CD8-positive, alpha-beta memory T cell (primary cell): ENCODE measurements at regions not wholly inside any gene's neighbourhood (a gene's known extent, or its start where the extent isn't known, plus 50 kb on each side); places are given as distances from the start of the nearest gene placed in this dataset.

Experiments
- CTCF ChIA-PET: fragments of 350-600 bp; sonication (Branson Sonifier 250); formaldehyde crosslinking; loops from one replicate; lab custom pipeline; 2021; ENCODE audit warnings: antibody characterized with exemption; lab: Charles Lee
- POLR2A ChIA-PET: fragments of 350-600 bp; sonication (Branson Sonifier 250); formaldehyde crosslinking; loops from one replicate; lab custom pipeline; 2021; ENCODE audit warnings: antibody characterized with exemption; lab: Charles Lee
- DNase-seq, 5 donors: peaks; one replicate each; pipeline versions ENCODE4 v3.0.0 to v3.0.0-alpha.2; 2020 to 2022; ENCODE audit warnings: mixed read lengths in 1 of 5
- H3K27ac ChIP-seq: one replicate; pipeline ENCODE4 v1.7.0; 2013; ENCODE audit warnings: low read depth, mild to moderate bottlenecking, low read length, moderate library complexity
- H3K27me3 ChIP-seq: 2 replicates; pipeline ENCODE4 v1.7.0; 2013; ENCODE audit warnings: low read length, mild to moderate bottlenecking; ENCODE audit not compliant: insufficient read depth, poor library complexity, severe bottlenecking
- H3K36me3 ChIP-seq: 2 replicates; pipeline ENCODE4 v1.7.0; 2013; ENCODE audit warnings: mild to moderate bottlenecking, low read length, moderate library complexity; ENCODE audit not compliant: insufficient read depth
- H3K4me1 ChIP-seq: 2 replicates; pipeline ENCODE4 v1.7.0; 2013; ENCODE audit warnings: mild to moderate bottlenecking, low read length, moderate library complexity; ENCODE audit not compliant: insufficient read depth
- H3K4me3 ChIP-seq: 2 replicates; pipeline ENCODE4 v1.7.0; 2013; ENCODE audit warnings: mild to moderate bottlenecking, low read length
- H3K9me3 ChIP-seq: 2 replicates; pipeline ENCODE4 v1.7.0; 2013; ENCODE audit warnings: mild to moderate bottlenecking, low read length
- H3K27ac Mint-ChIP-seq, 8 donors: one replicate each; pipeline ENCODE4 v1.8.0; 2020 to 2021; ENCODE audit warnings: mixed read lengths in 8 of 8, mild to moderate bottlenecking in 6 of 8, inconsistent platforms in 3 of 8, moderate library complexity in 3 of 8
- H3K27me3 Mint-ChIP-seq, 2 donors: one replicate each; pipeline ENCODE4 v1.8.0; 2020 to 2021; ENCODE audit warnings: mixed read lengths in 2 of 2, mild to moderate bottlenecking in 1 of 2, moderate library complexity in 1 of 2
- H3K36me3 Mint-ChIP-seq, 3 donors: one replicate each; pipeline ENCODE4 v1.8.0; 2020 to 2021; ENCODE audit warnings: mixed read lengths in 3 of 3, inconsistent platforms in 1 of 3, mild to moderate bottlenecking in 1 of 3
- H3K4me1 Mint-ChIP-seq, 3 donors: one replicate each; pipeline ENCODE4 v1.8.0; 2020 to 2021; ENCODE audit warnings: mixed read lengths in 3 of 3, inconsistent platforms in 1 of 3, mild to moderate bottlenecking in 1 of 3
- H3K4me3 Mint-ChIP-seq, 7 donors: one replicate each; pipeline ENCODE4 v1.8.0; 2020 to 2021; ENCODE audit warnings: mixed read lengths in 7 of 7, mild to moderate bottlenecking in 6 of 7, moderate library complexity in 4 of 7, inconsistent platforms in 2 of 7
- H3K9me3 Mint-ChIP-seq, 5 donors: one replicate each; pipeline ENCODE4 v1.8.0; 2020 to 2022; ENCODE audit warnings: mixed read lengths in 5 of 5, mild to moderate bottlenecking in 3 of 5, moderate library complexity in 2 of 5, inconsistent platforms in 1 of 5

DNA sequence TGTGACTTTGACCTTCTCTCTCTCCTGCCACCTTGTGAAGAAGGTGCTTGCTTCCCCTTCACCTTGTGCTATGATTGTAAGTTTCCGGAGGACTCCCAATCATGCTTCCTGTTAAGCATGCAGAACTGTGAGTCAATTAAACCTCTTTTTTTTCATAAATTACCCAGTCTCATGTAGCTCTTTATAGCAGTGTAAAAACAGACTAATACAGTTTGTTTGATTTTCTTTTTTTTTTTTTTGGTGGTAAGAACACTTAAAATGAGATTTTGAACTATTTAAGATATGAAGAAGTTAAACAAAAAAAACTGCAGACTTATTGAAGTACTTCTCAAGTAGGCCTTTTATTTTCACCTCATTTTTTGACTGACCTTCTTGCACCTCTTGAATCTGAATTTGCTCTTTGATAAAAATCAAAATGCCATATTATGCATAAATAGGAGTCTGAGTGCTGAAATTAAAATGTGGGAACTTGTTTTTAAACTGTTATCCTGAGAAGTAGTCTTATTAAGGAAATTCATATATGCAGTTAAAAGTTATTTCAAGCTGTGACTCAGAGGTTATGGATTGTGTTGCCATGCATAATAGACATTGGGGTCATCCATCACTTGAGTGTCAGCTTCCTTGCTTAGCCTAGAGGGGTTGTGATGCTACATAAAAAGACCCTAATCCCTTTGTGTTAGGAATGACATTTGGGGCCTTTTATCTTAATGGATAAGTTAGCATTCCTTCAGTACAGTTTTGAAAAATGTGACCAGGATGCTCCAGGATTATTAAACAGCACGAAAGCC, 447.9 kb upstream of the FKBP1C start:
- no peaks in the 10 kb centered on the region for H3K36me3 ChIP-seq
- H3K27me3 ChIP-seq = no peaks in the 10 kb centered on the region
- DNase-seq = no peak
- no peaks in the 10 kb centered on the region for H3K4me1 ChIP-seq
- H3K27me3 Mint-ChIP-seq = no peaks in the 10 kb centered on the region
- ChIA-PET POLR2A (no interaction called here), CTCF (no interaction called here)
- H3K9me3 ChIP-seq = no peaks in the 10 kb centered on the region
- no peak overlapping the region for H3K4me3 Mint-ChIP-seq
- no peaks in the 10 kb centered on the region for H3K36me3 Mint-ChIP-seq
- no peak overlapping the region for H3K4me3 ChIP-seq
- no peaks in the 10 kb centered on the region for H3K4me1 Mint-ChIP-seq
- H3K27ac Mint-ChIP-seq = no peak overlapping the region
- H3K9me3 Mint-ChIP-seq = peaks cover 4 to 30% (median 8%) of the 10 kb centered on the region in 5 donors
- no peak overlapping the region for H3K27ac ChIP-seq

DNA sequence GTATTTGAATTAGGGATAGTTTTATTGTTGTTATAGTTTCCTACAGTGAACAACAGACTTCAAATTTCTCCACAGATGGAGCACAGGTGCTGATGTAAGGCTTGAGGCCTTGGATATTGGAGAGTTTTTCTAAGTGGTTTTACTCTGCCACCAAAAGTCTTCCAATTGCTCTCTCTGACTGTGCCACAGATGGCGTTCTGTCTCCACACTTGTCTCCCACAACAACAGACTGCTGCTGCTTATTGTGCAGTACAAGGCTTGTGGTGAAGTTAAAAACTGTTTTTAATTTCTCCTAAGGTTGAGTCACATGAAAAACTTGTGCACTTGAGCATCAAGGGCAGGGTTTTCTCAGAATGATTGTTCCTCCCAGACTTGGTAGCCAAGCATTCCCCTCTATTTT, 460.9 kb upstream of the KHDRBS2 start:
- H3K36me3 ChIP-seq = no peaks in the 10 kb centered on the region
- H3K36me3 Mint-ChIP-seq = no peaks in the 10 kb centered on the region
- H3K9me3 Mint-ChIP-seq = peaks cover 4 to 35% (median 13%) of the 10 kb centered on the region in 5 donors
- no peak for DNase-seq
- no peaks in the 10 kb centered on the region for H3K27me3 Mint-ChIP-seq
- H3K4me3 ChIP-seq = no peak overlapping the region
- no peak overlapping the region for H3K27ac ChIP-seq
- POLR2A ChIA-PET = no interaction called here
- no peaks in the 10 kb centered on the region for H3K4me1 Mint-ChIP-seq
- H3K4me3 Mint-ChIP-seq = no peak overlapping the region
- H3K27ac Mint-ChIP-seq = no peak overlapping the region
- no peaks in the 10 kb centered on the region for H3K27me3 ChIP-seq
- CTCF ChIA-PET = no interaction called here
- H3K4me1 ChIP-seq = no peaks in the 10 kb centered on the region
- no peaks in the 10 kb centered on the region for H3K9me3 ChIP-seq

DNA sequence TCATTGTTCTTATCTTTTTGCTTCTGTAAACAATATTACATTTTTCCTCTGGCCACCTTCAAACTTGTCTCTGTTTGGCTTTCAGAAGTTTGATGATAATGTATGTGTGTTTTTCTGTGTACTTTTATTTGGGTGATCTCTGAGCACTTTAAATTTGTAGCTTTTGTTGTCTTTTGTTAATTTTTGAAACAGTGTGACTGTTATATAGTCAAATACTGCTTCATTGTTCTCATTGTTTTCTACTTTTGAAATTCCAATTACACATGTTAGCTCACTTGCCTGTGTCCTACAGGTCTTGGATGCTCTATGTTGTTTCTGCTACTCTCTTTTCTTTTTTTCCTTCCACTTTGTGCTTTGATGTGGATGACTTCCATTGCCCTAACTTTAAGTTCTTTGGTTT, 460.1 kb upstream of the KHDRBS2 start:
- no peak overlapping the region for H3K4me3 Mint-ChIP-seq
- no peaks in the 10 kb centered on the region for H3K27me3 Mint-ChIP-seq
- H3K9me3 Mint-ChIP-seq = peaks cover 4 to 43% (median 13%) of the 10 kb centered on the region in 5 donors
- no peak for DNase-seq
- H3K4me1 ChIP-seq = no peaks in the 10 kb centered on the region
- no peaks in the 10 kb centered on the region for H3K9me3 ChIP-seq
- H3K4me1 Mint-ChIP-seq = no peaks in the 10 kb centered on the region
- no peaks in the 10 kb centered on the region for H3K36me3 Mint-ChIP-seq
- H3K27ac Mint-ChIP-seq = no peak overlapping the region
- H3K4me3 ChIP-seq = no peak overlapping the region
- CTCF ChIA-PET = no interaction called here
- no peaks in the 10 kb centered on the region for H3K36me3 ChIP-seq
- H3K27ac ChIP-seq = no peak overlapping the region
- POLR2A ChIA-PET = no interaction called here
- H3K27me3 ChIP-seq = no peaks in the 10 kb centered on the region

DNA sequence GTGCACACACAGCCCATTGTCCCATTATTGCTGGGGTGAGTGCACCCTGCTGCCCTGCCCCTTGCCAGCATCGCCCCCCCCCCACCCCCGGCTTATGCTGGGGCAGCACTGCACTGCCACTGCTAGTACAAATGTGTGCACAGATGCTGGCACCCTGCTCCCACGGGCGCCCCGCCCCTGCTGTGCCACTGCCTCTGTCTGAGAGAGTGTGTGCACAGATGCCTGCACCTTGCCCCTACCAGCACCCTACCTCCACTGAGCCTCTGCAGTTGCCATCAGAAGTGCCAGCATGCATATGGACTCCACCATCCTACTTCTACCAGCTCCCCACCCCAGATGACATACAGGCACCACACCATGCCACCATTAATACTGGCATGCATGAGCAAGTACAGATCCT, 454.6 kb upstream of the KHDRBS2 start:
- Mint-ChIP-seq H3K27ac (no peak overlapping the region), H3K4me1 (no peaks in the 10 kb centered on the region), H3K27me3 (peaks cover 0 to 1% of the 10 kb centered on the region in 2 donors), H3K4me3 (no peak overlapping the region), H3K9me3 (peaks cover 5 to 33% (median 11%) of the 10 kb centered on the region in 5 donors), H3K36me3 (no peaks in the 10 kb centered on the region)
- DNase-seq = peak in 1 of 5 donors; percentile 38
- CTCF ChIA-PET = no interaction called here
- Histone ChIP-seq H3K36me3 (no peaks in the 10 kb centered on the region), H3K9me3 (no peaks in the 10 kb centered on the region), H3K27me3 (no peaks in the 10 kb centered on the region), H3K4me3 (no peak overlapping the region), H3K4me1 (no peaks in the 10 kb centered on the region), H3K27ac (no peak overlapping the region)
- POLR2A ChIA-PET = no interaction called here

DNA sequence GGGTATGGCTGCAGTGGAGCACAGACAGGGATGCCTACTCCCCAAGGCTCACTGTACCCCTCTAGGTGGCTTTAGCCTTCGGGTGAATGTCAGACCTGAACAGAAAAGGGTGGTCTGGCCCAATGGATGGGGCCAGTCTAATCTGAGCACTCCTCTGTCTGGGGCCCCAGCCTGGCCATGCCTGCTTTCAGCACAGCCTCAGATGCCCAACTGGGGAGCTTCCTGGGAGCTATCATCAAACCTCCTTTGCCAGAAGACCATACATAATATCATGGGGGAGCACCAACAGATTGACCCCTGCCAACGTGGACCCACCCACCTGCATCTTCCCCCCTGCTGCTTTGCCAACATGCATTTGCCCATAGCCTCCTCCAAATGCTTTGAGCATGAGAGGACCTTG, 454.1 kb upstream of the KHDRBS2 start:
- Mint-ChIP-seq H3K27ac (no peak overlapping the region), H3K9me3 (peaks cover 5 to 32% (median 14%) of the 10 kb centered on the region in 5 donors), H3K36me3 (no peaks in the 10 kb centered on the region), H3K4me1 (no peaks in the 10 kb centered on the region), H3K27me3 (peaks cover 0 to 1% of the 10 kb centered on the region in 2 donors), H3K4me3 (no peak overlapping the region)
- no peaks in the 10 kb centered on the region for H3K36me3 ChIP-seq
- no peaks in the 10 kb centered on the region for H3K27me3 ChIP-seq
- ChIA-PET CTCF (no interaction called here), POLR2A (no interaction called here)
- H3K4me3 ChIP-seq = no peak overlapping the region
- H3K27ac ChIP-seq = no peak overlapping the region
- no peaks in the 10 kb centered on the region for H3K9me3 ChIP-seq
- DNase-seq = no peak
- H3K4me1 ChIP-seq = no peaks in the 10 kb centered on the region

DNA sequence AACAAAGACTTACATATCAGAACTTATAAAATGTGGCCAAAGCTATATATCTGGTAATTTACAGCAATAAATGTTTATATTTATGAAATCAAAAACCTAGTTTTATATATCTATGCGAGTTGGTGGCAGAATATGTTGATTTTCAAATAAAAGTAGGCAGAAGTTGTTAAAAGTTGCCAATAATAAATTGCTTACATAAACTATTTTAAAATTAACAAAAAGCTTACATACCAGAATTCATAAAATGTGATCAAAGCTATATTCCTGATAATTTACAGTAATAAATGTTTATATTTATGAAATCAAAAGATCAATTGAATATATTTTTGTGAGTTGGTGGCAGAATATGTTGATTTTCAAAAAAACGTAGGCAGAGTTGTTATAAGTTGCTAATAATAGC, 451.8 kb upstream of the KHDRBS2 start:
- Histone ChIP-seq H3K27ac (no peak overlapping the region), H3K9me3 (no peaks in the 10 kb centered on the region), H3K36me3 (no peaks in the 10 kb centered on the region), H3K4me1 (no peaks in the 10 kb centered on the region), H3K4me3 (no peak overlapping the region), H3K27me3 (no peaks in the 10 kb centered on the region)
- ChIA-PET CTCF (no interaction called here), POLR2A (no interaction called here)
- H3K27me3 Mint-ChIP-seq = peaks cover 0 to 1% of the 10 kb centered on the region in 2 donors
- H3K4me1 Mint-ChIP-seq = no peaks in the 10 kb centered on the region
- no peak overlapping the region for H3K27ac Mint-ChIP-seq
- no peak for DNase-seq
- H3K4me3 Mint-ChIP-seq = no peak overlapping the region
- H3K36me3 Mint-ChIP-seq = no peaks in the 10 kb centered on the region
- H3K9me3 Mint-ChIP-seq = peaks cover 9 to 35% (median 24%) of the 10 kb centered on the region in 5 donors

DNA sequence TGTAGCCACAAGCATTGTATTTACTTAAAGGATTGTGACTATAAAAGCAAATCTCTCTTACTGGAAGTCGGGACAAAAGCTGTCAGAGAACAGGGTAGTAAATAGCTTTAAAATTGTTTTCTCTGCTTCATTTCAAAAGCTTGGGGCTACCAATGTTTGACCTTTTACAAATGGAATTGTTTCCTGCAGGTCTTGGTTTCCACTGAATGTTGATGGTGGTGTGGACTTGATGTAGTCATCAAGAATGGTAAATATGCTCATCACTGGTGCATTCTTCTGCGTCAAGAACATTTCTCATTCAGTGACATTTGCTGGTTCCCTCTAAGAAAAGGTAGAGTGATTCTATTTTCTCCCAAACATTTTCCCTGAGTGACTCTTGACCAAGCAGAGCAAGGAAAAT, 435.4 kb upstream of the KHDRBS2 start:
- no peaks in the 10 kb centered on the region for H3K9me3 ChIP-seq
- ChIA-PET CTCF (no interaction called here), POLR2A (no interaction called here)
- H3K27me3 ChIP-seq = no peaks in the 10 kb centered on the region
- Mint-ChIP-seq H3K9me3 (peaks cover 4 to 58% (median 16%) of the 10 kb centered on the region in 5 donors), H3K36me3 (no peaks in the 10 kb centered on the region), H3K4me3 (no peak overlapping the region), H3K27ac (no peak overlapping the region), H3K4me1 (no peaks in the 10 kb centered on the region), H3K27me3 (peaks cover 0 to 1% of the 10 kb centered on the region in 2 donors)
- no peak for DNase-seq
- H3K36me3 ChIP-seq = no peaks in the 10 kb centered on the region
- H3K4me3 ChIP-seq = no peak overlapping the region
- no peak overlapping the region for H3K27ac ChIP-seq
- no peaks in the 10 kb centered on the region for H3K4me1 ChIP-seq

DNA sequence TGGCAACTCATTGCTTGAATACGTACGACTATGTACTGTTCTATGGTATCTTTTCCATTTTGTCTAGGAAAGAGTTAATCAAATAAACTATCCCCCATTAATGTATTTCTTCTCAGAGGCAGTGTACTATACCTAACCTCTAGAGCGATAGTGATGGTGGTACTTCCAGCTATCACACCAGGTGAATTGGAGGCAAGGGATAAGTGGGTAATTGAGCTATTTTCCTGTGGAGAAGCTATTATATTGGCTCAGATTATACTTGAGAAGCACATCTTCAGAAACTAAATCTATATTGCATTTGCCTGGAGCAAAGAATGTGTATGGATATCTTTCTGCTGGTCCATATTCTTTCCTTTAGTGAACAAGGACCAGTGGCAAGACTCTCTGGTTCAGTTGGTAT, 430.7 kb upstream of the KHDRBS2 start:
- Mint-ChIP-seq H3K9me3 (peaks cover 6 to 51% (median 7%) of the 10 kb centered on the region in 5 donors), H3K4me1 (no peaks in the 10 kb centered on the region), H3K27ac (no peak overlapping the region), H3K27me3 (no peaks in the 10 kb centered on the region), H3K4me3 (no peak overlapping the region), H3K36me3 (no peaks in the 10 kb centered on the region)
- no peak overlapping the region for H3K4me3 ChIP-seq
- H3K9me3 ChIP-seq = no peaks in the 10 kb centered on the region
- CTCF ChIA-PET = no interaction called here
- H3K36me3 ChIP-seq = no peaks in the 10 kb centered on the region
- no peaks in the 10 kb centered on the region for H3K27me3 ChIP-seq
- H3K27ac ChIP-seq = no peak overlapping the region
- no peaks in the 10 kb centered on the region for H3K4me1 ChIP-seq
- POLR2A ChIA-PET = no interaction called here
- DNase-seq = no peak
